HG03039 (cell line): ENCODE measurements at regions not wholly inside any gene's neighbourhood (a gene's known extent, or its start where the extent isn't known, plus 50 kb on each side); places are given as distances from the start of the nearest gene placed in this dataset.

Source experiments
- ATAC-seq: cut with Tn5 transposase; IDR thresholded peaks from one replicate; pipeline ENCODE4 v1.9.1; 2021; ENCODE audit warnings: mild to moderate bottlenecking, moderate library complexity; ENCODE audit not compliant: unreplicated experiment

DNA sequence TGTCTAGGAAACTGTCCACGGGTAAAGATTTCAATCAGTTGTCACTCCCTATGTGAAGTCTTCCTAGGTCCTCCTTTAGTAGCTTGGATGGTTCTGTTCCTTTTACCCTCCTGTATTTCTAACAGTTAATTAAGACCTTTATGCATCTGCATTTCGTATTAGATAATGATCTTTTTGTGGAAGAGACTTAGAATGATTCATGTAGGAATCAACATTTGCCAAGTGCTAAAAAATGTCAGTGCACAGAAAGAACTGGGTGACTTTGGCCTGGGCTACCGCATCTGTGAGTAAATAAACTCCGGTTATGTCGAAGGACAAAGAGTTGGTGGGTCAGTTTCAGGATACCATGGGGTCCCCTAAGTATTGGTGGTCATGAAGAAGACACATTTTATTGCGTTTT is 918.0 kb downstream of the TFAP2A start:
- no peak for ATAC-seq

DNA sequence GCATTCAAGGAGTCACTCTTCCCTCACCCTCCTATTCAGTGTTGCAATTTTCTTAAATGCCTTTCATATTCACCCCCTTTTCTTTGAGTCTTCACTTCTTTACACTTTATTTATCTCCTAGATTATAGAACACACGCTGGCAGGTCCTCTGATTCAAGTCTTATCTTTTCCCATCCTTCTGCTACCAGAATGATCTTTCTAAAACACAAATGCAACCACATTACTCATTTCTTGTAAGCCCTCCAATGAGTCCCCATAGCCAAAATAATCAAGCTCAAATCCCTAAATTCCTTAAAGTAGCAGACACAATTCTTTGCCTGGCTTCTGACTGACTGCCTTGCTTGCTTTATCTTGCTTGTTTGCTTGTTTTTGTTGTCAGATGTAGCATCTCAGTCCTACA is 920.0 kb downstream of the TFAP2A start:
- no peak for ATAC-seq

DNA sequence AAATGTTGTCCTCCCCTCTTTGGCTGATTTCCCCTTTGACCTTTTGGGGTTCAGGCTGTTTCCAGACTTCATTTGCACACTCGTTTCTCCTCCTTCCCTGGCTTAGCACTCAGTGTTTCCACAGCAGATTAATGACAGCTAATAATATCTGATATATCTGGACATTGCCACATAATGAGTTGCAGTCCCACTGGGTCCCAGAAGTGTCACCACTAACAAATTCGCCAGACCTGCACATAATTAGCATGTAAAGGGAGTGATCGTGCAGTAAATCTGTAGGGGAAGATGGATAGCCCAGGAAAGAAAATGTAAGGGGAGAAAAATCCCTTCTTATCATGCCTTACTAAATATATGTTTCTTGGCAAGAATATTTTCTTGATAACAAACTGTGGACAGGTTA is 922.1 kb downstream of the TFAP2A start:
- ATAC-seq: no peak

DNA sequence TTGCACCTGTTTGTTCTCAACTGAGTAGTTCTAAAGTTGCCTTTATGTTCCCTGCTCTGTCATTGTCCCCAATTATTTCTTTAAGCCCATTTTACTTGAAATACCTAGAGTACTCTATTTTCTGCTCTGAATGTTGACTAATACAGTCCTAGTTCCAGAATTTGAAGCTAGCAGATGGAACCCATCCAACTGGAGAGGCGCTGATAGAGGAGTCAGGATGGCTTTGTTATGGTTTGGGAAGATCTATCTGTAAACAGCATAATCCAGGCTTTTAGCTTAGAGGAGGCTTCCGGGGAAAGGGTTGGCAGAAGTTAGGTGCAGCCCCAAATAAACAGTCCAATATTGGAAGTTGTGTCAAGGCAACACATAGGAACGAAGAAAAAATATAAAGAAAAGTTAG is 927.7 kb downstream of the TFAP2A start:
- no peak for ATAC-seq

DNA sequence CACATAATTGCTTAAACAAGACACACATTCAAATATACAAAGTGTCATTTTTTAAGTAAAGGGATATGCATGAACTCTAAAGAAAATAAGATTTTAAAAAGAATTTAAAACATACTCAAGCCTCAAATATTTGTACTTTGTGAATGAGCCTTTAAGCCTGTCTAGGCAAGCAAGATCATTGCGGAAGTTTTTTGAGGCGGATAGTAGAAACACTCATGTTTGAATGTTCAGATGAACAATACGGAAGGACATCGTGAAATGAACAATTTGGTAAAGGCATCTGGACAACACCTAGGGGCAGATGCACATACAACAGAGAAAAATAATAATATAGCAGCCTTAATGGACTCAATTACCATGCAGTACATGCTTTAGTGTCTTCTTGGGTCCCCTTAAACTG is 928.9 kb downstream of the TFAP2A start:
- ATAC-seq: no peak

DNA sequence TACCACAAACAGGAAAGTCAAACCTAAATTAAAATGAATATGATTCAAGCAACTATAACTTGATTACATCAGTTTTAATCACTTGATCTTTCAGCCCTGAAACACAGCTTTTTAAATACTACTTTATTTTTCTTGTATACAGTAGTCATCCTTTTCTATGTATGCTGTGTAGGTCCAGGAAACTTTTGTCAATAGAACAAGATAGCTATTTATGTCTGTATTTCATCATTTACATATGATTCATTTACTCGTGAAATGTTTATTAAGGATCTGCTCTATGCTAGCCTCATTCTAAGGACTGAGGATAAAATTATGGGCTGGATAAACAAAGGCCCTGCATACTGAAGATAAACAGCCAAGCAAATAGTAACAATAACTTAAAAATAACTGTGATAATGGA is 930.2 kb downstream of the TFAP2A start:
- ATAC-seq: no peak

DNA sequence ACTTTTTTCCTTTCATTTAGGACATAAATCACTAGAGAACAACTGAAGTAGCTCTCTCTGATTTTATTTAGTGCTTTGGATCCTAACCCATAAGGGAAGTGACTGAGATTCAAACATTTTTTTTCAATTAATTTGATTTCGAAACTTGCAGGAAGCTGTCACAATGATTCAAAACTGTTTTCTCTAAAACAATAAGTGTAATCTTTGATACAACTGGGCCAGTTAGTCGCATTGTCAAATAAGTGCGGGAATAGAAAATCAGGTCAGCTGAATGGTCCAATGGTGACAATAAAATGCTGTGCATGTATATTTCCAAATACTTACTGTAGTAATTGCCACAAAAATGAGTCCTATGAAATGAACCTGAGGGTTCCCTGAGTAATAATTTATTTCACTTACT is 930.8 kb downstream of the TFAP2A start:
- no peak for ATAC-seq

DNA sequence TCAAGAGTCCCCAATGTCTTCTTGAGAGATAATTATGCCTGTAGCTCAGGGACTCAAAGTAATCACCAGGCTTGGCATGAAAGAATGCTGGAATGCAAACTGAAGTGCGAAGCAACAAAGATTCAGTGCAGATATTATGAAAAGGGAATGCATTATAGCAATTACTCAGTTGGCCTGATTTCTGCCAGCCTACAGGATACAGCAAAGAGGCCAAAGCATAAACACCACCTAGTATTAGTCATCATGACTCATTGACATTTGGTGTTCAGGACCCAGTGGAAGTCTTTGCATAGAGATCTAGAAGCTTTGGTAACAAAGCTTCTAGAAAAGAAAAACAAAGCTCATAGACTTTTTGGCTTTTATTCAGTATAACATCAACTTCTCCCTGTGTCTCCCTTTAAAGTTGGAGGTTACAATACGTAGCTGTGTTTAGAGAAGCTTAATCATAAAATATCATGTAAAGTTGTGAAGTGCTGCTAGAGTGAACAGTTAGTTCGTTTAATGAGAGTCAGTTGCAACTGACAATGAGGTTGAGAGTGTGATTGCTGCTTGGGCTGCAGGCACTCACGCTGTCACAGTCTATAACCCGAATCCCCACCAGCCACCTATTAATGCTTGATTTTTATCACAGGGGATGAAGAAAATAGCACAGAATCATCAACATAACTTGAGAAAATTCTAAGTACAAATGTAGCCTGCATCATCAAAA is 932.7 kb downstream of the TFAP2A start:
- no peak for ATAC-seq

DNA sequence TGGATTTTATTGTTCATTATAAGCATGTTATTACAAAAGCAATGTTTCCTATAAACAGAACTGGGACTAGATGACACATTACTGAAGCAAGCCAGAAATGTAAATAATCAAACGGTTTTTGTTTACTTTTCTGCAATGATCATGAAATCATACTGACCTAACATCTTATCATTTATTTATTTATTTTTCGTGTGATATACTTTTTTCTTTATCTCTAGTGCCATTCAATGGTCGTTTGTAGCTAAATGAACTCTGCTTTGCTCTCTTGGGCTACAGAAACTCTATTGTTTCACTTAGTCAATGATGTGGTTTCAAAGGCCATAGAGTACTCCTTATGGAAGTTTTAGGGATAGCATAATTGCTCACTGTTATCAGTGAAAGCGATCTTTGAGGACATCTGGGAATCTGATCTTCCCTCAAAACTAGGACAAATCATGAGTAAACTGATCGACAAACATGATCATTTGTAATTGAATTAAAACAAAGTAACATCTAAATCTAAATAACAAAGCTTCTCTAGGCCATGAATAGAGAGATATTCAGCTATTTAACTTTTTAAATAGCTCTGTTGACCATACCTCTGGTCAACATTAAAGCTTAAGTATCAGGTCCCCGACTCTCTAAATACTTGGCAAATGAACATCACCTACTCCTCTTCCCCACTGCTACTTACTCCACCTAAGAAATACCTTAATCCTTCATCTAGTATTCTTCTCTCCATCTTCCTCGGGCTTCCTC is 933.4 kb downstream of the TFAP2A start:
- no peak for ATAC-seq

DNA sequence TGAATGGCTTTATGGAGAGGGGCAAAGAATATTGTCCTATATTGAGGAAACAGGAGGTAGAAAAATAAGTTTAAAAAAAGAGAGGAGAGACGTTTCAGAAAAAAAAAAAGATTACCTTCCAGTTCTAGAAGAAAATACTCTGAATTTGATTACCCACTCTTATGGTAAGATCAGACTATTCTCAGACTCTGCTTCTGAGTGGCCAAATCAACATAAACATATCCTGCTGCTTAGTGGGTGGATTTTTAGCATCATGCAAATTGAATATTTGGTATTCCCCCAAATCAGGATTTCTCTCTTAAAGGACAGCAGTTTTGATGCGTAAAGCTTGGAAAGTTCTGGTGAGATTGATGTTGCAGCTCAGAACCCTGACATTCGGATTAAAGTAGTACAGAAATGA is 946.6 kb downstream of the TFAP2A start:
- ATAC-seq: no peak

DNA sequence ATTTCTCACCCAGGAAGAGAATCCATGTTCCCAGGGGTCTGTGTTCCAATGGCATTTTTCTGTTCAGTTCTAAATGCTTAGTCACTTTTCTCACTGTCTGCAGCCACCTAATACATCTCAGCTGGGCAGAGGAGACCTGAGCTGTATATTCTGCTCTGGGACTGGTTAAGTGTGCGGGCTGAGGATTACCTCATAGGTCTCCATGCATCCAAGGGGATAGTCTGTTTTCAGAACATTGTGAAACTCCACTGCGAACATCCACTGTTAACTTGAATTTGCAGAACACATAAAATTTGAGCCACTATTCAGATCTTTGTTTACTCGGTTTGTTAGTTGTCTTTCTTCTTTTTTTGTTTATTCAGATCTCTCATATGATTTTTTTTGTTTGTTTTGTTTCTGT is 947.1 kb downstream of the TFAP2A start:
- no peak for ATAC-seq

DNA sequence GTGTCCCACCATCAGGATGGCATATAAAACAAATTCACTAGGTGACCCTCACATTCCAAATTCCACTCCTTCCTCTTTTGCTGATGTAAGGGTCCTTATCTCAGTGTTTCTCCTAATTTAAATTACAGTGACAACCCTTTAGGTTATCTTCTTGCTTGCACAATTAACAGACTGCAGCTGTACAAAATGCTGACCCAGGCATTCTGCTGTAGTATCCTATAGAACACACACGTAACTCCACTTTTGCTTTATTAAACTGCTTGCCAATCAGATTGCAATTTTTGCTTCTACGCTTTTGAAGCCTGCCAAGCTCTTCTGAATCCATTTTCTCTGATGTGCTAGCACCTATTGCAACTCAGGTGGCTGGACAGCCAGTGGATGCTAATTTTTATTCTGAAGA is 950.3 kb downstream of the TFAP2A start:
- ATAC-seq: no peak

DNA sequence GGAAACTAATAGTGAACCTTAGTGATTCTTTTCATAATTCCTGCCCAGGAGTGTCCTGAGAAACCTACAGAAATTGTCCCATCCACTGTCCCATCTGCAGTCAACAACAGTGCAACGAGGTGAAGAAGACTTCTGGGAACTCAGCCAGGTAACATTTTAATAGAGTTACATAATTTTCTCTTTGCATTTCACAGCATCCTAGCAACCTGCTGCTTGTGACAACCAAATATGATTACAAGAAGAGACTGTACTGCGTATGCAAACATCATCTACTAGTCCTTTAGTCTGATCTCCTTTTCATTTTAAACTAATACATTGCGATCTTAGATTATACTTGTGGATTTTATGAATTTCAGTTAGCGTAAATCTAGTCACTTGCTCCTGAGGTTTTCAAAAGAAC is 951.6 kb downstream of the TFAP2A start:
- no peak for ATAC-seq

DNA sequence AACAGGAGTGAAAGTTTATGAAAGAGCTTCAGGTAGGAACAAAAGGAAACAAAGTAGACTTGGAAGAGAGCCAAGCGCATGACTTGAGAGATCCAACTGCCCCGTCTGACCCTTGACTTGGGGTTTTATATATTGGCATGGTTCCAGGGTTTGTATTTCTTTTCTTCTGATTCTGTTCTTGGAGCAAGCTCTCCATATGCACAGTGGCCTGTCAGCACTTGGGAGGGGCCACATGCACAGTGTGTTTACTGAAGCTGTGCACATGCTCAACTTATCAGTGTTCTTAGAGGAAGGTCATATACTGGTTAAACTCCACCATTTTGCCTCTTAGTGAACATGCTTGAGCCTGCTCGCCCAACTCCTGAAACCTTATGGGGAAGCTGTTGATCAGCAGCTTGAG is 953.7 kb downstream of the TFAP2A start:
- ATAC-seq: no peak

DNA sequence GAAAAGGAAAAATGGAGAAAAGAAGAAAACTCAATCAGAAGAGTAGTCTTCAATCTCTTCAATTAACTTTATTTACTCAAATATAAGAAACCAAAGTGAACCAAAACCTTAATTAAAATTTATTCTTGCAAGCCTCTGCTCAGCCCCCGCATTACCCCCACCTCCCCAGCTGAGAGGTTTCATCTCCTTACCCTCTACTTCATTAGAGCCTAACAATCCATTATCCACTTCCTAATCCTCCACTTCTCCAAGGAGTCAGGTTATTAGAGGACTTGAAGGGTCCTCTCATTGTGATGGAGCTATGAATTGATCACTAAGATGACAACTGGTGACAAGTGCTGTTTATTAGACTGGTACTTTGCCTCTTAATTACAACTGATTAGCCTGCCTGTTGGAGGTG is 956.5 kb downstream of the TFAP2A start:
- no peak for ATAC-seq

DNA sequence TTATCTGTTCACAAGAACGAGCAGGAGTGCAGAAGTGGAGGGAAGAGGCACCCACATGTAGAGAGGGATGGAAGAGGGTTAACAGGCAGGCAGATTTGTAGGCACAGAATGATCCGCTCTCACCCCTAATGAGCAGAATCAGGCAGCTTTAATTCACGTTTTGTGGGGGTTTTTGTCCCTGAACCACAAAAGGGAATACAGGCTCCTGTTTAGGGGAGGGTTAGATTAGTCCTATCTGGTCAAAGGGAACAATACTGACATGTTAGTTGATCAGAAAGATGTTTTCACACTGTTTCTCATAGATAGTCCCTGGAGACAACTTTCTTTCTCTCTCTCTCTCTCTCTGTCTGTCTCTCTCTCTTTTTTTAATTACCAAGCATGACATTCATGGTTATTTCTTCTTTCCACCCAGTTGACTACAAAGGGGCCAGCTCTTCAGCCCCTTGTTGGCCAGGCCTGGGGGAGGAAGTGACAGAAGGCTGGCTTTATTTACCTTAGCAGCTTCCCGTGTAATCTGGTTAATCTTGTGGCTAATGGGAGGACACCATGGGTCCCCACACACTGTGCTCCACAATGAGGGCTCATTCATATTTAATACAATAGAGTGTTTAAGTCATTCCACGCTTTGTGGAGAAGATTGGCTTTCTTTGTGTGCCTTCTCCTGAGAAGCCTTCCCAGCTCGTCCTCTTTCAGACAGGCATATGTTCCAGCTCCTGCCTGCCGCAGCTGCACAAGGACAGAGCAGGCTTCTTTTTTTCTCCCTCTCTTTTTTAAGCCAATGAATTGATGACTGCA is 958.8 kb downstream of the TFAP2A start:
- no peak for ATAC-seq

DNA sequence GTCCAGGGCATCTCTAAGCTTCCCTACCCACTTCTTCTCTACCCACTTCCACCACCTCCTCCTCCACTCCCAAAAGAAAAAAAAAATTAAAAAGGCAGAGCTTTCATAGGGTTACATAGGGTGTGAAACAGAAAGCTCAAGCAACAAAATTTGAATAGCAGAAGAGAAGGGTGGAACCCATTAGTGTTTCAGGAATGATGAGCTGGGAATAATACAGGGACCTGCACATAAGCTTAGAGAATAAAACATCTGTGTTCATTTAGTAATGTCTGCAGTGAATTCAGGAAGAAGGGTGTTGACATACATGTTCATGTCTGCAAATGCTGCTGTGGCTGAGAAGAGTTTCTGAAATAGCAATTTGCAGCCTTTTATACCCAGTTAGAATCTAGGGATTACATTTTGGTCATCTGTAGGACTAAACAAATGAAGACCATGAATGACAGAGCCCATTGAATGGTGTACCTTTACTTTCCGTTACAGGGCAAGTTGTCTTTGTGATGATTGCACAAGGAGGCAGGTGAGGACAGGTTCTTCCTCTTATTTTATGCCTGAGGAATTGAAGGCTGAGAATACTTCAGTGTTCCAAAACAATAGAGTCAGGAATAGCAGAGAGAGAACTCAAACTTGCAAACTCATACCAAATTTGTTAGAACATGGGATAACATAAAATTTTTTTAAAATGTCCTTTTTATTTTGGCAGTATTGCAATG is 975.1 kb downstream of the TFAP2A start:
- no peak for ATAC-seq

DNA sequence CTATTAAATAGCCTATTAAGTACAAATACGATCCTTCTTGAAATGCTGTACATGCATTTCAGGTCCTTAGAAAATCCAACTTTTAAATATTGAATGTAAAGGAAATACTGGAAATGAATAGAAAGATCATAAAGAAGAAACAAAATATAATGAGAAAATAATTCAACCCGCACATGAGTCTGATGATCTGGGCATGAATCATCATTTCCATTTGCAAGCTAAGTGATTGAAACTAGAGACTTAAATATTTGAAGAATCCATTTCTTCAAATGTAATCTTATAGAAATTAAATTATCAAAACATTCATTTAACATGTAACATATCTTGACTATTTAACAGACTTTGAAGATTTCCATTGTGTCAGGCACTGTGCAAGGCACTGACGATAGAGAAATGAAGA is 977.0 kb downstream of the TFAP2A start:
- no peak for ATAC-seq

DNA sequence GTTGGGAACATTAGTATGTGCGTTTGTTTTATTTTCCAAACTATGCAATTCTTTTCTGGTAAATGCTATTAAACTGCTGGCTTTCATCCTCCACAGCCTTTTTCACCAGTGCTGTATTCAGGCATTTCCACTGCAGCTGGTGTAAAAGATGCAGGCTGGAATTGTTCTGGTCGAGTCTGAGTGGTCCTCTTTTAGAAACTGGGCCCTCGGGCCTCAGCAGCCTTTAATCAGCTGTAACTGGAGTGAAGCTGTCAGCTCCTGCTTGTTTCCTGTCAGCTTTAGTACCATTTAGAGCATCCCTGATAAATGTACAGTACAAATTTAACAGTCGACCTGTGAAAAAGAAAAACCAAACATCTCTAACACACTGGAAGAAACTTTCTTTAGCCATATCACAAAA is 979.6 kb downstream of the TFAP2A start:
- no peak for ATAC-seq

DNA sequence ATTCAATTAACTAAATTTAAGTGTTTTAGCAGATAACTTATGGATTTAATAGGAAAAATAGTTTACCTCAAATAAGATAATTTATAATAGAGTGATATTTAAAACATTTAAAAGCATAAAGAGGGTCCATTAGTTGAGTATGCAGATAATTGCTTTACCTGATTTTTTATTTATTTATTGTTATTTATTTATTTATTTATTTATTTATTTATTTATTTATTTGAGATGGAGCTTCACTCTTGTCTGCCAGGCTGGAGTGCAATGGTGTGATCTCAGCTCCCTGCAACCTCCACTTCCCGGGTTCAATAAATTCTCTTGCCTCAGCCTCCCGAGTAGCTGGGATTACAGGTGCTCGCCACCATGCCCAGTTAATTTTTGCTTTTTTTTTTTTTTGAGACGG is 982.9 kb downstream of the TFAP2A start:
- no peak for ATAC-seq

DNA sequence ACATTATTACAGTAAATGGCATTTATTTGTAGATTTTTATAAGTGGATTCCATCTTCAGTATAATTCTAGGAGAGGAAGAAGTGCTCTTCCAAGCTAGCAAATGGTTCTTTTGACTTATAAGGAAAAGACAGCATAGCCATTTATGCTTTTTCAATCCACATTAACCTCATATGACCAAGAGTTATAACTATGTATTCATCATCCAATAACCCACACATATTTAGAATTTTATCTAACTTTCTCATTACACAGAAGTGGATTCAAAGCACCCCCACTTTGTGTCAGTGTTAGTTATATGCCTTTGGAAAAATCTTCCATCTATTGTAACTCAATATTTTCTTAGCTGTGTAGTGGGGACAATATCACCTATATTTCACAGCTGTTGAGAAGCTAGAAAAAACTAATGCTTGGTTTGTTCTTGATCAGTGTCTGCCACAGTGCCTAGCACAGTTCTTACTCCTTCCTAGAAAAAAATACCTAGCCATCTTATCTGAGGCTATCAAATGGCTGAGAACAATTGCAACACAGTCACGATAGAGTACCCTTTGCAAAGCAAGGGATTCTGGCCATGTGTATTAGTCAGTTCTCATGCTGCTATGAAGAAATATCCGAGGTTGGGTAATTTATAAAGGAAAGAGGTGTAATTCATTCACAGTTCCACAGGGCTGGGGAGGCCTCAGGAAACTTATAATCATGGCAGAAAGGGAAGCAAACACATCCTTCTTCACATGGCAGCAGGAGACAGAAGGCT is 986.3 kb downstream of the TFAP2A start:
- no peak for ATAC-seq
